Tibial nerve (tissue), 4 donors: ENCODE measurements at regions not wholly inside any gene's neighbourhood (a gene's known extent, or its start where the extent isn't known, plus 50 kb on each side); places are given as distances from the start of the nearest gene placed in this dataset.
"Not testable (repeated sequence)": the region's sequence is repeated elsewhere in the genome, so short reads cannot be mapped to it uniquely, and the experiment has no call there.

Experiments
- DNase-seq, 2 donors: peaks; one replicate each; pipeline ENCODE4 v3.0.0-alpha.2; 2019; ENCODE audit warnings: low spot score in 2 of 2
- H3K27ac ChIP-seq, 4 donors: fragments of 200-600 bp; sonication (generic) in 3 of 4; one replicate each; pipeline ENCODE4 v1.5.1; 2017 to 2019; ENCODE audit warnings: mild to moderate bottlenecking in 1 of 4
- H3K27me3 ChIP-seq, 2 donors: fragments of 200-600 bp; sonication (generic) in 1 of 2; one replicate each; pipeline versions ENCODE4 v1.5.1 to v1.6.0; 2017 to 2019
- H3K36me3 ChIP-seq, 3 donors: fragments of 200-600 bp; sonication (generic); one replicate each; pipeline ENCODE4 v1.5.1; 2018 to 2019
- H3K4me1 ChIP-seq, 4 donors: fragments of 200-600 bp; sonication (generic) in 3 of 4; one replicate each; pipeline ENCODE4 v1.5.1; 2017 to 2019
- H3K4me3 ChIP-seq, 4 donors: fragments of 200-600 bp; sonication (generic) in 3 of 4; one replicate each; pipeline ENCODE4 v1.5.1; 2017 to 2019; ENCODE audit warnings: mild to moderate bottlenecking in 1 of 4, moderate library complexity in 1 of 4
- H3K9me3 ChIP-seq, 4 donors: fragments of 200-600 bp; sonication (generic) in 3 of 4; one replicate each; pipeline ENCODE4 v1.5.1; 2017 to 2019
- EP300 ChIP-seq, 2 donors: sonication (generic); formaldehyde crosslinking; IDR thresholded peaks; one replicate each; pipeline ENCODE4 v1.6.1; 2017; ENCODE audit warnings: antibody characterized with exemption in 2 of 2, mild to moderate bottlenecking in 1 of 2
- POLR2A ChIP-seq, 2 donors: fragments of 450-650 bp; IDR thresholded peaks; one replicate each; pipeline ENCODE4 v1.6.1; 2017; ENCODE audit warnings: antibody characterized with exemption in 2 of 2, mild to moderate bottlenecking in 2 of 2, moderate library complexity in 2 of 2
- WGBS, 2 donors: methylation state at CpG; one replicate each; pipeline ENCODE4 v1.1.5; 2018; 5-methylcytosine and 5-hydroxymethylcytosine counted together
- TF ChIP-seq, protein P1 (sequence below), 5 experiments: fragments of 200-600 bp in 3 of 5; fragments of 450-650 bp in 2 of 5; sonication (generic) in 3 of 5; IDR thresholded peaks; one replicate each; pipeline ENCODE4 v1.5.1; 2016 to 2019; ENCODE audit warnings: antibody characterized with exemption in 5 of 5, mild to moderate bottlenecking in 3 of 5, moderate library complexity in 2 of 5

DNA sequence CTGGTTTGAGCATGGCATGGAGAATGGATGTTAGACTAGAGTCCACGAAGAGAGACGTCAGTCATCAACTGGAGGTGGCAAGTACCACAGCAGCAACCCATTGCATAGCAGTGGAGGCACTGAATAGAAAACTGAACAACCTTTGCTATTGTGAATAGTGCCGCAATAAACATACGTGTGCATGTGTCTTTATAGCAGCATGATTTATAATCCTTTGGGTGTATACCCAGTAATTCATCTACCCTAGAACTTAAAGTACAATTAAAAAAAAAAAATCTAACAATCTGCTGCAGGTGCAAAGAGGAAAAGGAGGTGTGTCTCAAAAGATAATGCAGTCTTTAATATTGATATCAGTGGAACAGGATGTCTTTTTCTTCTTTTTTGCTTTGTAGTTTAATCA, 443.4 kb upstream of the ISX start:
- TF ChIP-seq EP300 (IDR thresholded peaks at IDR 0.05) (no peak), POLR2A (IDR thresholded peaks at IDR 0.05) (no peak)
- TF ChIP-seq, protein P1, sequence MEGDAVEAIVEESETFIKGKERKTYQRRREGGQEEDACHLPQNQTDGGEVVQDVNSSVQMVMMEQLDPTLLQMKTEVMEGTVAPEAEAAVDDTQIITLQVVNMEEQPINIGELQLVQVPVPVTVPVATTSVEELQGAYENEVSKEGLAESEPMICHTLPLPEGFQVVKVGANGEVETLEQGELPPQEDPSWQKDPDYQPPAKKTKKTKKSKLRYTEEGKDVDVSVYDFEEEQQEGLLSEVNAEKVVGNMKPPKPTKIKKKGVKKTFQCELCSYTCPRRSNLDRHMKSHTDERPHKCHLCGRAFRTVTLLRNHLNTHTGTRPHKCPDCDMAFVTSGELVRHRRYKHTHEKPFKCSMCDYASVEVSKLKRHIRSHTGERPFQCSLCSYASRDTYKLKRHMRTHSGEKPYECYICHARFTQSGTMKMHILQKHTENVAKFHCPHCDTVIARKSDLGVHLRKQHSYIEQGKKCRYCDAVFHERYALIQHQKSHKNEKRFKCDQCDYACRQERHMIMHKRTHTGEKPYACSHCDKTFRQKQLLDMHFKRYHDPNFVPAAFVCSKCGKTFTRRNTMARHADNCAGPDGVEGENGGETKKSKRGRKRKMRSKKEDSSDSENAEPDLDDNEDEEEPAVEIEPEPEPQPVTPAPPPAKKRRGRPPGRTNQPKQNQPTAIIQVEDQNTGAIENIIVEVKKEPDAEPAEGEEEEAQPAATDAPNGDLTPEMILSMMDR (IDR thresholded peaks at IDR 0.05), result no peak
- Histone ChIP-seq H3K27me3 (no peaks in the 10 kb centered on the region), H3K4me3 (no peak overlapping the region), H3K27ac (no peak overlapping the region), H3K36me3 (no peaks in the 10 kb centered on the region), H3K9me3 (peaks cover 0 to 6% (median 0%) of the 10 kb centered on the region in 4 donors), H3K4me1 (no peaks in the 10 kb centered on the region)
- DNase-seq, result no peak
- 81 to 87% methylated on average over 4 of the region's 4 CpGs for WGBS, 2 donors

DNA sequence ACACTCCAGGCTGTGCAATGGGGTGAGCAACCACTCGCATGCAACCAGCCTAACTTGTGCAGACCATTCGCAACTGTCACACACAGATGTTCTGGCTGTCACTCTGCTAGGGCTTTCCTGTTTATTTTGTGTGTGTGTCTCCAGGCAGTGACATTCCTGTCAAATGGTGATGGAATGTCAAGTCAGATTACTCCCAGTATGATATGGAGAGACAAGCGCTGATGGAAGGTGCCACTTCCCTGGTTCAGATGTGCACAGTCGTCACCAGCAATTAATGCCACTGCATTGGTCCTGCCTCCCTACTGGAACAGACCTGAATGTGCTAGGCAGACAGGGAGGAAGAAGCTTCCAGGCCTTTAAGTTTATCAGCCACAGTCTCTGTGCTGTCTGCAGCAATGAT, 442.4 kb upstream of the ISX start:
- H3K27me3 ChIP-seq, result no peaks in the 10 kb centered on the region
- peaks cover 0 to 6% (median 0%) of the 10 kb centered on the region in 4 donors for H3K9me3 ChIP-seq
- TF ChIP-seq POLR2A (IDR thresholded peaks at IDR 0.05), result no peak
- no peaks in the 10 kb centered on the region for H3K36me3 ChIP-seq
- DNase-seq, result no peak
- no peak overlapping the region for H3K4me3 ChIP-seq
- H3K27ac ChIP-seq, result no peak overlapping the region
- H3K4me1 ChIP-seq, result no peaks in the 10 kb centered on the region
- WGBS, 2 donors, result 86 to 92% methylated on average over 4 of the region's 4 CpGs

DNA sequence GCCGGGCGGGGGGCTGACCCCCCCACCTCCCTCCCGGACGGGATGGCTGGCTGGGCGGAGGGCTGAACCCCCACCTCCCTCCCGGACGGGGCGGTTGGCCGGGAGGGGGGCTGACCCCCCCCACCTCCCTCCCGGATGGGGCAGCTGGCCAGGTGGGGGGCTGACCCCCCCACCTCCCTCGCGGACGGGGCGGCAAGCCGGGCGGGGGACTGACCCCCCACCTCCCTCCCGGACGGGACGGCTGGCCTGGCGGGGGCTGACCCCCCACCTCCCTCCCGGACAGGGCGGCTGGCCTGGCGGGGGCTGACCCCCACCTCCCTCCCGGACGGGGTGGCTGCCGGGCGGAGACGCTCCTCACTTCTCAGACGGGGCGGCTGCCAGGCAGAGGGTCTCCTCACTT, 440.1 kb upstream of the ISX start:
- H3K4me1 ChIP-seq, DNase-seq, H3K4me3 ChIP-seq, H3K27me3 ChIP-seq, H3K27ac ChIP-seq, H3K36me3 ChIP-seq: not testable (repeated sequence)
- H3K9me3 ChIP-seq, result peaks cover 0 to 28% (median 0%) of the 10 kb centered on the region in 4 donors
- WGBS, 2 donors, result 90% methylated on average over 8 of the region's 30 CpGs; no CpG with 5 or more reads in 1 of the 2 donors

DNA sequence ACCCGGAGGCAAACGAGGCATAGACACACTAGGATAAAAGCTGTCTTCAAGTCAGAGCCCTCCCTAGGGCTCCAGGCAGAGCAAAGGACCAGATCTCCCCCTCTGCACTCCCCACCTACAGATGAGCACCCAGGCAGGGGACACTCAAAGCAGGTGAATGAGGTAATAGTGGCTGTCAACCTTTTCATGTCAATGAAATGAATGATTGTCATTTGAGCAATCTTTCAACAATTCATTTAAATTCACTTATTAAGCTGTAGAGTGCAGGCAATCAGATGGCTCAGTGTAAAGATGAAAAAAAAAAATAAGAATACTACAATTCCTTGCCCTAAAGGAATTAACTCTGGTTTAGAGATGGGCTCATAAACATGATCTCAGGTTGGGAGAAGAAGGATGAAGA, 427.8 kb upstream of the ISX start:
- Histone ChIP-seq H3K9me3 (no peaks in the 10 kb centered on the region), H3K4me3 (no peak overlapping the region), H3K36me3 (no peaks in the 10 kb centered on the region), H3K27me3 (no peaks in the 10 kb centered on the region), H3K27ac (no peak overlapping the region), H3K4me1 (no peaks in the 10 kb centered on the region)
- TF ChIP-seq POLR2A (IDR thresholded peaks at IDR 0.05) (no peak), EP300 (IDR thresholded peaks at IDR 0.05) (no peak)
- TF ChIP-seq, protein P1 (IDR thresholded peaks at IDR 0.05), result no peak
- no peak for DNase-seq
- WGBS, 2 donors, result 17 to 24% methylated on average over 2 of the region's 2 CpGs

DNA sequence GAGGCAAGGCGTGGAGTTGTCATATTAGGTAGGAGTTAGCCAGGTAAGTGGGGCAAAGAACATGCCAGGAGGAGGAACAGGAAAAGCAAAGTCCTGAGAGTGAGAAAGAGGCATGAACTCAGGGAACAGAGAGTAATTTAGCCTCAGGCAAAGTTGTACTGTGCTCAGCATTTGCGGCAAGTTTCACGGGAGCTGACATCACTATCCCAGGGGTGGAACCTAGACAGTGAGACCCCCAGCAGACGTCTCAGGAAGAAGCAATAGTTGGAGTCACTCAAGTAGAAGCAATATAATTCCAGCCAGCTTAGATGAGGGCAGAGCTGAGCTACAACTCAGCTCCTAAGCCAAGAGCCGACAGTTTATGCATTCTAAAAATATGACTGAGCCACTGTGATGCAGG, 426.0 kb upstream of the ISX start:
- Histone ChIP-seq H3K4me3 (no peak overlapping the region), H3K27ac (no peak overlapping the region), H3K27me3 (no peaks in the 10 kb centered on the region), H3K36me3 (no peaks in the 10 kb centered on the region), H3K4me1 (no peaks in the 10 kb centered on the region), H3K9me3 (no peaks in the 10 kb centered on the region)
- DNase-seq, result no peak
- 57 to 66% methylated on average over 5 of the region's 5 CpGs for WGBS, 2 donors
- TF ChIP-seq, protein P1 (IDR thresholded peaks at IDR 0.05), result no peak
- TF ChIP-seq POLR2A (IDR thresholded peaks at IDR 0.05) (no peak), EP300 (IDR thresholded peaks at IDR 0.05) (no peak)

DNA sequence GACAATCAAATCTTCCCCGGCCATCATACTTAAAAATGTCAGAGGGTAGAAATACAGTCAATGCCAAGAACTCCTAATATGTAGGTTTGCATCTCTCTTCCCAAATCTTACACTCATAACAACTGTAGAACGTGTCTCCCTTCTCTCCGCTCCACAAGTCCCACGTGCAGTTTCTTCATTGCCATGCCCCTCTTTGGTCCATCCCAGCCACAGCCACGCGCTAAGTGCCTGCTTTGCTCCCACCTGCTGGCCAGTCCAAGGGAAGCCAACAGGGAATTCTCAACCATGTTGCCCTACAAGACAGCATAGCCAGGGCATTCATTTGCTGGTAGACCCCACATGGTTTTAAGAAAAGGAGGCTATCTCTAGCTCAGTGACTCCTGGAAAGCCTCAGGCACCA, 420.6 kb upstream of the ISX start:
- no peak for DNase-seq
- no peaks in the 10 kb centered on the region for H3K27me3 ChIP-seq
- H3K4me1 ChIP-seq, result no peaks in the 10 kb centered on the region
- no peaks in the 10 kb centered on the region for H3K36me3 ChIP-seq
- TF ChIP-seq POLR2A (IDR thresholded peaks at IDR 0.05), result no peak
- TF ChIP-seq, protein P1 (IDR thresholded peaks at IDR 0.05), result no peak
- no peak for TF ChIP-seq EP300 (IDR thresholded peaks at IDR 0.05)
- H3K4me3 ChIP-seq, result no peak overlapping the region
- H3K27ac ChIP-seq, result no peak overlapping the region
- no peaks in the 10 kb centered on the region for H3K9me3 ChIP-seq
- 62 to 73% methylated on average over 6 of the region's 6 CpGs for WGBS, 2 donors
